ENCODE measurements at regions not wholly inside any gene's neighbourhood (a gene's known extent, or its start where the extent isn't known, plus 50 kb on each side); places are given as distances from the start of the nearest gene placed in this dataset.

GRCh38 chr14:41360126-41360525 is 246.6 kb upstream of the LRFN5 start:
- DNase-seq (ENCODE audit: low spot score): no peak
- no peak for ATAC-seq (ENCODE audit: low FRiP score)
- TF ChIP-seq CTCF (IDR thresholded peaks at IDR 0.05): no peak

- no peak for TF ChIP-seq CTCF (IDR thresholded peaks at IDR 0.05)
- DNase-seq (ENCODE audit: low spot score) (no peak), ATAC-seq (ENCODE audit: low FRiP score) (no peak)
Measured at GRCh38 chr14:41355866-41356265, 250.8 kb upstream of the LRFN5 start.

GRCh38 chr14:41350476-41350875 is 256.2 kb upstream of the LRFN5 start:
- DNase-seq (ENCODE audit: low spot score) (no peak), ATAC-seq (ENCODE audit: low FRiP score) (no peak)
- no peak for TF ChIP-seq CTCF (IDR thresholded peaks at IDR 0.05)

- no peak for TF ChIP-seq CTCF (IDR thresholded peaks at IDR 0.05)
- no peak for DNase-seq (ENCODE audit: low spot score)
- no peak for ATAC-seq (ENCODE audit: low FRiP score)
Measured at GRCh38 chr14:41349289-41349910, 257.3 kb upstream of the LRFN5 start.

GRCh38 chr14:41343857-41344256 is 262.8 kb upstream of the LRFN5 start:
- DNase-seq (ENCODE audit: low spot score) (no peak), ATAC-seq (ENCODE audit: low FRiP score) (no peak)
- TF ChIP-seq CTCF (IDR thresholded peaks at IDR 0.05): no peak

GRCh38 chr14:41313196-41313595 is 293.5 kb upstream of the LRFN5 start:
- ATAC-seq (ENCODE audit: low FRiP score) (no peak), DNase-seq (ENCODE audit: low spot score) (no peak)
- no peak for TF ChIP-seq CTCF (IDR thresholded peaks at IDR 0.05)

GRCh38 chr14:41303506-41303905 is 303.2 kb upstream of the LRFN5 start:
- TF ChIP-seq CTCF (IDR thresholded peaks at IDR 0.05): no peak
- DNase-seq (ENCODE audit: low spot score) (no peak), ATAC-seq (ENCODE audit: low FRiP score) (no peak)
